Smooth muscle cell of the brain vasculature (primary cell): ENCODE measurements at regions not wholly inside any gene's neighbourhood (a gene's known extent, or its start where the extent isn't known, plus 50 kb on each side); places are given as distances from the start of the nearest gene placed in this dataset.

Experiments used
- DNase-seq: peaks from one replicate; pipeline ENCODE4 v3.0.0-alpha.2; 2012; ENCODE audit warnings: low read depth, low spot score

DNA sequence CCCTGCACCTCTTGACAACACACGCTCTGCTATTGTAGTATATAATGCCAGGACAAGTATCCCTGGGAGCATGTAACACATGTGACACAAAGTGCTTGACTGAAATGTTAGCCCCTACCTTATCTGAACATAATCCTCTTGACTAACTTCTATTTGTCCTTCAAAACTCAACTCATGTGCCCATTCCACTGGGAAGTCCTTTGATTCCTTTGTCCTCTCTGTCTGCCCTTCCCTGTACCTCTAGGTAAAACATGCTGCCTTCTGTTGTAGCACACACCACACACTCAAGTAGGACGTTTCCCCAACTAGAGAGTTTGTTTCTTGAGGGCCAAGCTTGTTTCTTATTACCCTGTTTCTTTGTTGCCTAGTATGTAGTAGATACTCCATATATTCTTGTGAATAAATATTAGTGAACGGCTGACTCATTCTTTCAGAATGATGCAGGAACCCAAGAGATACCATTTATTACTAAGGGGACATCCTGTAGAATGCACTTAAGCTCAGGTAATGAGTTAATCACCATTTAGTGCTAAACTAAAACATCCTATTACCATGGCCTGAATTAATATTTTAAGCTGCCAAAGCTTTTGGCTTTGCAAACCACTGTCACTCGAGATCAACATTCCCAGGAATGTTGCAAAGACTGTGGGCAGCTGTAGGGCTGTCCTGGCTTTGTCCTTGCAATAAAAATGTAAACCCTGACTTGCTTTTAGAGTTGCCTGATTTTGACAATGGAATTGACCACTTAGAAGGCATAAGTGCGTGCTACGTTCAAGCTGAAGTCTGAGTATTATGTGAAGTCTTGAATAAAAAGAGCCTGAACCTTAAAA, 313.4 kb downstream of the COG6 start:
- no peak for DNase-seq

DNA sequence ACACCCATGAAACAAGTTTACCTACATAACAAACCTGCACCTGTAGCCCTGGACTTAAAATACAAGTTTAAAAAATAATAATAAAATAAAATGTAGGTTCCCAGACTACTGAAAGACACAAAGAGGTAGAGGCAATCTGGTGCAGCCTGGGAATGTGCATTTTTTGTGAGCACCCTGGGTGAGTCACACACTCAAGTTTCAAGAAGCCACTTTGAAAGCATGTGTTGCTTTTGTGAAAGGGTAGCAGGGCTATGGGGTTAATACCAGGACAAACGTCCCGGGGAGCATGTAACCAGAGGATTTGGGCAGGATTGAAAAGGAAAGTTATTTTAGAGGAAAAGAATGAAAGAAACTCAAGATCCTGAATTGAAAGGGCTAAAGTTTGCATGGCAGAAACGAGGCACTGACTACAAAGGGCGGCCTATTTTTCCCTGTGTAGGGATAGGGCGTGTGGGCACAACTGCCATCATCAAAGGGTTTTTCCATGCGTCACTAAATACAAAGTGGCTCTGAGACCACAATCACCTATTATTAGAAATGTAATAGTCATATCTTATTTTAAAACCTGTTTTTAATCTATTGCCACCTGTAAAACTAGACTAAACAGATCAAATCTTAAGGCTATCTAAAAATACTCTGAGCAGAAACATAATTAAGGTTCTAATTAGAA, 314.9 kb downstream of the COG6 start:
- DNase-seq, result no peak

DNA sequence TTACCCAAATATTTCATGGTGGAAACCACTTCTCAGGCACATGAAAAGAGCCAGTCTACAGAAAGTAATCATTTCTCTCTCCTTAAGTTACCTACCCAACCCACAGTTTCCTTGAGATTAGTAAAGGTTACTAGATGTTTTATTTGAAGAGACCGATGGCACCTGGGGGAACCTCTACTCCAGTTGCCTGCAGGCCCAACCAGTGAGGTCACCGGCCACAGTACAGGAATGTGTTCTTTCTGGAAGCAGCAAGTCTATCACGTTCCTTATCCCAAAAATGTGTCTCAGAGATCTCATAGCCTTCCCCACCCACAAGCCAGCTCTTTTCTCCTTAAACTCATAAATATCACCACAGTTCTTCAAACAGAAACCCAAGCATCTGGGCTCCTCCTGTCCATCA, 316.1 kb downstream of the COG6 start:
- DNase-seq, result no peak

DNA sequence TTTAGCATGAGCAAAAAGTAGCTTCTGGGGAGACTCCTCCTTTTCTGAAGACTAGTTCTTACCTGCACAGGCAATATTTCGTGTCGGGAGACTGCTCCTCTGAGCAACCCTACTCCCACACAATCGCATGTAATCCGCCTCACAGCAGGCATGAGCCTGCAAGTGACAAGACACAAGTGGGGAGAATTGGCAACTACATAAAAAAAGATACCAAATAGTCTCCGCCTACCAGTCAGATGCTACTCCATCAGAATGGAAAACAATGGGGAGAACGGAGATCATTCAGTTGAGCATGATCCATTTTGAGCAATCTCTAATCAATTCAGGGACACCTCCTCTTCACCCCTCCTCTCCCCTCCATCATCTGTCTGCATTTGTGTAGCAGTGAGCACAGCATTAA, 321.0 kb downstream of the COG6 start:
- DNase-seq, result no peak

DNA sequence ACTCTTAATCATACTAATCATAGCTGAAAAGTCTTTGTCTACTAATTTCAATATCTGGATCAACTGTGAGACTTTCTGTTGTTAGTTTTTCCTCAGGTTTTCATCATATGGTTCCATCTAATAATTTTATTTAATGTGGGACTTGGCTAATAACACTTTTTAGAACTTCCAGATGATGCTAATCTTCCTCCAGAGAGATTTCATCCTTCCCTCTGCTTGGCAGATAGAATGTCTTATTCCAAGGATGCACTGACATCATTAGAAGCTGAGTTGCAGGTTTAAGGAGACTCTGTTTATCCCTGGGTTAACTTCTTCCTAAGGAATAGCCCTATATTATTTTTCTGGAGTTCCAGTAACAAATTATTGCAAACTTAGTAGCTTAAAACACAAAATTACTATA, 325.6 kb downstream of the COG6 start:
- DNase-seq, result no peak

DNA sequence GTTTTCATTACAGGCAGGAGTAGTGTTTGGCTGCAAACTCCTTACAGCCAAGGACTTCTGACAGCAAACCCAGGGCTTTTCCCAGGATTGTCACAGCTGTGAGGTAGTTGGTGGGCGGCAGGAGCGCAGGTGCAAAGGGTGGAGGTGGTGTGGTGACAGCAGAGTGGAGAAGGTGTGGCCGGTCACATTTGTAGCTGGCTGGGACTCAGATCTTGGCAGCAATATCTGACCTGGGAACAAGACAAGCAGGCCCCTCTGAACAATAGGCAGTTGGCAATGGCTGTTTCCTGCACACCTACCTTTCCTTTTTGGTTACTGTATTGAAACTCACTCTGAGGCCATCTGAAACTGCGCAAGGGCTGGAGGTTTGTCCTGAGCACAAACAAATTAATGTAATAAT, 327.3 kb downstream of the COG6 start:
- no peak for DNase-seq

DNA sequence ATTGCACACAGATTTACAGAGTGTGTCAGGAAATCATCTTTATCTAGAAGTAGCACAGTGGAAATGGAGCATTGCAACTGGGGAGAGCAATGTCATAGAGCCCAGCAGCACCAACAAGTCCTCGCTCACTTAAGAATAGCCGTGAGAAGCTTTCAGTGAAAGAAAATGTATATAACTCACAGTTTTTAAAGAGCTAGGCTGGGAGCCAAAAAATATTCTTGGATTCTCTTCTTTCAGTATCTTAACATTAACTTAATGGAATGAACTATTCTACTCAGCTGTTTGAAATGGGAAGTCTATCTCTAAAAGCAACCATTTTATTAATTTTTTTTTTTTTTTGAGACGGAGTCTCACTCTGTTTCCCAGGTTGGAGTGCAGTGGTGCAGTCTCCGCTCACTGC, 329.6 kb downstream of the COG6 start:
- DNase-seq, result no peak

DNA sequence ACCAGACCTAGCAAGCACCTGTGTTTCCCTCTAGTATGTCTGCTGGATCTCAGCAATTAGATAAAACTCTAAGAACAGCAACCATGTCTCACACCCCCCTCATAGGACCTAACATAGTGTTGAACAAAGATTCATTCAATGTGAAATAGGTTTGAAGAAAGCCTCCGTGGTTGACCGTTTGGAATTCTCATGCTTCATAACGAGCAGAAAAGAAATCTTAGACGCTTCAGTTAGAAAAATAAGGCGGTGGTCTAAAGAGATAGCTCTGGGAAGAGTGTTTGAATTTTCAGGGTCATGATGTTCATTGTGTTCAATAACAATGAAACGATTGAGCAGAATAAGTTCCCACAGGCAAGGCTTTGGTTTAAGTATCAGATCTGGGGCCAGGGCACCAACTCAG, 332.9 kb downstream of the COG6 start:
- DNase-seq, result no peak

DNA sequence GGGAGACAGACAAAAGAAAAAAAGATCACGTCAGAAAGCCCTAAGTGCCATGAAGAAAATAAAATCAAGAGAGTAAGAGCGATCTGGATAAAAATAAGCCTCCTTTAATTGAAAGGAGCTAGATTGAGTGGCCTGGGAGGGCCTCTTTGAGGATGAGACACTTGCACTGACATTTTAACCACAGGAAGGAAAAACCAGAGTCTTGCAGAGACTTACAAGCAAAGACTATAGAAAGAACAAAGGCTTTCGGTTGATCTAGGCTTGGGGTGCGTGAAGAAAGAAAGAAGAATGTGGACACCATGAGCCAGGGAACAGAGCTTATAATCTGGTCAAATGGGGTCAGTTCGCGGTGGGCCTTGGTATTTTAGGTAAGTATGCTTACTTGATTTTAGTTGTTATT, 342.7 kb downstream of the COG6 start:
- no peak for DNase-seq

DNA sequence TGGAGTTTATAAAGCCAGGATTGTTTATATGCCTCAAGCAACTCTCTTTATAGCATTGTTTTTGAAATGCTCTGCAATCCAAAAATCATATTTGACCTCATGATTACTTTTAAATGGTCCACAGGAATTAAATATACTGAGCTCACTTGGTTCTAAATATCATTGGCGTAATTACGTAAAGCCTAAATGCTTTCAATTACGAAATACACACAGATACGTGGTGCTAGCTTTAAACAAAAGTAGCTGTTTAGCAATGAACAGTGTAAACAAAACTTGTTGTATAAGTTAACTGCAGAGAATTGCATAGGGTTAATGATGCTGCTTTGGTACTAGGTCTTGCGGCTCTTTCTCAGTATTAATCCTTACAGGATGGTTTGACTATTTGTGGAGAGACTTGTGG, 346.6 kb downstream of the COG6 start:
- no peak for DNase-seq

DNA sequence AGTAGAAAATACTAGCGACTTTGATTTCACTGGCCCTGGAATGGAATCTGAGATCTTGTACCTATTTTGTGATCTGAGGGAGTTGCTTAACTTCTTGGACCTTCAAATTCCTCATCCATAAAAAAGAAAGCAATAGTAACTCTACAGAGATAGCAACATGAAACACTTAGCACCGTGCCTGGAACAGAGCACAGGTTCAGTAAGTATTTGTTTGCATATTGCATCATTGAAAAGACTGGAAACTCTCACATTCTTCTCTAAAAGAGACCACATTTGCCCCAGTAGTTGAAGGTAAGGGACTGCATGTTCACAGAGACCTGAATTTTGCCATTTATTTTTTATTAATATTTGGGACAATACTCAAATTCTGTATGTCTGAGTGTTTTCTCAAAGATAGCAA, 358.1 kb downstream of the COG6 start:
- no peak for DNase-seq

DNA sequence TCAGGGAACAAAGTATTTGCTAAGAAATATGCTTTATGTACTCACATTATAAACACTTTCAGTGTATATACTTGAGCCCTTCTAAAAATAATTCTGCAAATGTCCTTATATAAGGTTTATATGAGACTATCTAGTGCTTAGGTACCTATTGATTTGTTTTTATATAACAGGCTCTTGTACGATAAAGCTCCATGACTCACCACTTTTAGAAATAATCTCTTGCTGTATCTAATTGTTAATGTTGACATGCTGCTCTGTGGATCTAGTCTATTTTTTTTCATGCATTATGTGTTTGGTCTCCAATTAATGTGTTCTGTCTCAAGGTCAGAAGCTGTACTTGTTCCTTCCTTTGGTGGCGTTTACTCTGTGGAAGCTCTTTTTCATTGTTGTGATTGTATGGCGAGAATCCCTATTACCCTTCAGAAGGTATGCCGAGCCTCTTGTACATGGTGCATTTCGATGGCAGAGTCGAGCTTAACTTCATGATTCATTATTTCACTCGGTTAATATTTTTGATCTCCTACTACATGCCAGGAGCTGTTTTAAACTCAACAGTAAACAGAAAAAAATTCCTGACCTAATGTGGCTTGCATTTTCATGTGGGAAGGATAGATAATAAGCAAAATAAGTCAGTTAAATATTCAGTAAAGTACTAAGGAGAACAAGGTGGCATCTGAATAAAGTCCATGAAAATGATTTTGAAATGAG, 361.6 kb downstream of the COG6 start:
- DNase-seq, result no peak

DNA sequence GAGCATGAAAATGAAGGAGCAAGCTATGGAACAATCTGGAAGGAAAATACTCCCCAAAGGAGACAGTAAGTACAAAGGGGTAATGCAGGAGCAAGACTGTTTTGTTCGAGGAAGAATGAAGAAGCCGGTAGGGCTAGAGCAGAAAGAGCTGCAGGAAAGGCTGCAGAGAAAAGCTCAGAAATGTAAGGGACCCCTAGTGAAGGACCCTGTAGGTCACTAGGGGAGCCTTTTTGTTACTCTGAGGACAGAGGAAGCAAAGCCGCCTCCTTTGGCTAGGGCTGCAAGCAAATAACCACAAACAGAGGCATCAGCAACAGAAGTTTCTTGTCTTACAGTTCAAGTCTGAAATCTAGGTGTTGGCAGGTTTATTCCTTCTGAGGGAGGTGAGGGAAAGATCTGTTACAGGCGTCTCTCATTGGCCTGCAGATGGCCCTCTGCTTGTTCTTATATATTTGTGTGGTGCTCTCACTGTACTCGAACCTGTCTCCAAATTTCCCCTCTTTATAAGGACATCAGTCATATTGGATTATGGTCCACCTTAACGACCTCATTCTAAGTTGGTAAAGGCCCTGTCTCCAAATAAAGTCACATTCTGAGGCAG, 362.3 kb downstream of the COG6 start:
- DNase-seq, result no peak

DNA sequence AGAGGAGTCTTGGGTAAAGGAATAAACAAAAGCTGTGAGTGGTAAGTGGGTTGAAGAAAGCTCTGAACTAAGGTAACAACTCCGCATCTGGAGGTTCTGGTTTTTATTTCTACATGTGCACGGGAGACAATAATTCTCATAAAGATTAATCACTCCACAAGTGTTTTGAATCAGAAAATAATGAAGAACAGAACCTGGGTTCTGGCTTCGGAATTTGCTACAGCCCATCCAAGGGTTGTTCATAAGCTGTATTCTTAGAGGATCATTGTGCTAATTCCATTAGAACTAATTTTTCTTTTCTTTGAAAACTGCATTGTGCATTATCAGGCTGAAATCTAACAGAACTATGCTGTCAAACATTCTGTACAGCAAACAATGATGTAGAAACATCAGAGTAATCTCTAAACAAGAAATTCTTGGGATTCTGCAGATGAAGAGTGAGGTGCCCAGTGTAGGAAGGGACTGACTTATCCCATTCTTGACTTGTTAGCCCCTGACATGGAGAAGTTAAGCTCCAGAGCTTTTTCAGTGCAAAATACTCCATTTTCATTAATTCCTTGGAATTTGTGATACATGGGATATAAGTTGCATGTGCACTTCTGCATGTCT, 368.2 kb downstream of the COG6 start:
- DNase-seq, result no peak

DNA sequence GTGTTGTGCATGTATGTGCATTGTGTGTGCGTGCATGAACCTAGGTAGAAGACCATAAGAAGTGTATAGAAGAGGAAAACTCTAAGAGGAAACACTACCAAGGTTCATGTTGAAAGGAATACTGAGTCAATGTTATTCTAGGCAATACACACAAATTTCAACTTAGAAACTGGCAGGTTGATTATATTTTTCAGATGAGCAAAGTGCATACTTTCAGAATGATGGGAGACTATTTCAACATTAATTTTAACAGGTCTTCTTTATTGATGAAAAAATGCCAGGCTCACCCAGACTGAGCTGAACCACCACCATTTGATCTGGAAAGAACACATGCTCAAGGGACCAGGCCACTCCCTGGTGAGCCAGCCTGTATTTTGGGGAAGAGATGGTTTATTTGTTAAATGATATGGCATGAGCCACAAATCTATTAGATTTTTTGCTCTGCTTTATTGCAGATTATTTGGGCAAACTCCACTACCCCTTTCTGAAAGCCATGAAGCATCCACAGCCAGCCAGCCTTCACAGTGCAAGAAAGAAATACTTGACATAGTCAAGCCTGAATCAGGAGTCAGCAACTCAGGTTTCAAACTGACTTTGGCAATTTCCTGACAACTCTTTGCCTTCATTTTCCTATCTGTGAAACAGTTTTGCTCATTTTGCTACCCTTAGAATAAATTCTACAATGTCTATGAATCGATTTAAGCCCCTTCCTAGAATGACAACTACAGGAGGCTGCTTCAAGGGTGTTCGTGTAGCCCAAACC, 368.9 kb downstream of the COG6 start:
- DNase-seq, result no peak

DNA sequence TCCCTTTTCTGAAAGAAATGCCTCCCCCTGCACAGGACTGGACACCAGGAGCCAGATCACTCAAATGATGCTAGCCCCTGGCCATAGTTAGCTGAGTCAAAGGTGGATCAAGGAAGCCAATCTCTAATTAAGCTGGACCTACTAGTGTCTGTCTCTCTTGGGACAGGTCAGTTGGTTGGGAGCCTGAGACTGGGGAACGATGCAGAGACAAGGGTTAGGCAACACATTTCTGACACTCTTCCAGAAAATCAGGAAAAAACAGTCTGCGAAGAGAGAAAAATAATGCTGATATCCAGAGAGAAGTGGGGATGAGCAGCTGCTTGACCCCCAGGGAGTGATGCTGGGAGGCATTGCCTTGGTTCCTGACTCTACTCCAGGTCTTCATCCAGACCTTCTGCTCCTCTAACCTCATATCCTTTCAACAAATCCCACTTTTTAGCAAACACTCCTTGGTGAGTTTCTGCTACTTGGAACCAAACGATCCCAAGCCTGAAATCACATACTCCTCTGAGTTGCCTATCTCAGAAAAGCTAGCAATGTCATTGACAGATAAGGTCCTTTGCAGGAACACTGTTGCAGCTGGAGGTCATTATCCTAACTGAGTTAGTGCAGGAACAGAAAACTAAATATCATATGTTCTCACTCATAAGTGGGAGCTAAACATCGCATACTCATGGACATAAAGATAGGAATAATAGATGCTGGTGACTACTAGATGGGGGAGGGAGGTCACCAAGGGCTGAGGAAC, 369.7 kb downstream of the COG6 start:
- no peak for DNase-seq

DNA sequence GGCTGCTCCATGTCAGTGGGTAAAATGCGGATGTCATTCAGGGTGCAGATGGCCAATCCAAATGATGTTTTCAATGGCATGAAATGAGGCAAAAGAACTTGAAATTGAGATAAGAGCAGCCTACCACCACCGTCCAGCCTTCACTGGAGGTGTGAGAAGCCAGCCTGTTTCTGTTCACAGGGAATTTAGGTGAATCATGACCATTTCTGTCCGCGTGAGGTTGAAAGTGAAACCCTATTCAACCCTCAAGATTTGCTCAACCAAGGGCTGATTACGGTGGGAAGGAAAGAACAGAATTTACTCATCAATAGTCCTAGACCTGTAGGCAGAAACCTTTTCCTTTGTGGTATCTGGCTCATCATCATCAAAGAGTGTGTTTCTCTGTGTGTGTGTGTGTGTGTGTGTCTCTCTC, 370.7 kb downstream of the COG6 start:
- no peak for DNase-seq

DNA sequence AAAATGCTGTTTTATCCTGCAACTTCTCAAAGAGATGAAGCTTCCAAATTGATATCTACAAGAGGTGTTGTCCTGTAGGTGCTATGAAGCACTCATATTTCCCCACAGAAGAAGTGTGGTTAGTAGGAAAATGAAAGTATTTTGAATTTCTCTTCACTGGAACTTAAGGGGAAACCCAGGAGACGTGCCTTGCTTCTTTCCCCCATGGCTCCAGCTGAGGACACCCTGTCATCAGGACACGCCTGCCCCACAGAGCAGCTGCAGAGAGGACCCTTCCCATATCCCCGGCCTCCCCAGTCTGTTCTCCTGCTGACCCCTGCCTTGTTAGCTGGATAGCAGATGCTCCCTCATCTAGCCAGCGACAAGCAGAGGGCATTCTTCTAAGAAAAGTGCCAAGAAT, 371.3 kb downstream of the COG6 start:
- no peak for DNase-seq

DNA sequence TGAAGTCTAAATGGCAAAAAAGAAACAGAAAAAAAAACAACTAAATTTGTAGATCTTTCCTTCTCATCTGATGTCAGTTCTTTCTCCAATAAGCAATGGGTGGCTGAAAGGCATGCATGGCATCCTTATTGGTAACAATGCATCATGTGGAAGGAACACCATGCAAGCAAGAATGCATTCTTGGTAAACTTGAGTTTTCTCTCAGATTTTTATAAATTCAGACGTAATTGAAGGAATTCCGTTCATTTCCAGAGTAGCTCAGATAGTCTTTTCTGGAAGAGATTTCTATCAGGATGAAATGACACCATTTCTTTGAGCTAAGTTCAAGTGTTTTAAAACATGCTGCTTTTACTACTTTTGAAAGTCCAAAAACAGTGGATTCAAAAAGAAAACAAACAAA, 373.0 kb downstream of the COG6 start:
- no peak for DNase-seq

DNA sequence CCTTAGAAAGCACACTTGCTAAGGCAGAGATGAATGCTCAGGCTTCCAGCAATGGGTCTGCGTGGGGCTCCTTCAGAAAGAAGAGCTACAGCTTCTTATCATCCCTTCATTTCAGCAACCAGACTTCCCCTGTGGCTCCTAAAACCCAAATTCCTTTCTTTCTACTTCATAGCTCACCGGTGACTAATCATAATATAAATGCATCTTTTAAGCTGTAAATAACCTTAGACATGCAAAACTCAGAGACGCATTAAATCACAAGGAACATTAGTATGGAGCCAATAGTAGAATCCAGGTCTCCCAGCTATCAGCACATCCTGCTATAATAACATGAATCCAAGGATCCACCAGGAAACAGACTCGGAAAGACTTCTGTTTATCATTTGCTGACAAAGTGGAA, 375.6 kb downstream of the COG6 start:
- DNase-seq, result no peak

DNA sequence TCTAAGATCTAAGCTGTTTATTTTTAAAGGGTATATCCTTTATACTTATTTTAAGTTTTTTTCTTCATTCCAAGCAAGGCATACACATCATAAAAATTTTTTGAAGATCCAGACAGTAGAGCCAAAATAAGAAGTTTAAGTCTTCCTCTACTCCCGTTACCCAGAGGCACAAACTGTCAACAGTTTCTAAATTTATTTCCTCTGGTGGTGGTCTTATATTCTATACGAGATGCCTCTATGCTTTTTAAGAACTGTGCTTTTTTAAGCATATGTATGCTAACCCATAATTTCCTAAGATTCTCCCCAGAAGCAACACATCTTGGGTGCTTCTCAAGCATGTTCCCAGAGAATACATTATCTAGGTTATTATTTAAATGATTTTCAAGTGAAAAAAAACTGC, 383.6 kb downstream of the COG6 start:
- no peak for DNase-seq
